A549 (cell line): ENCODE measurements at regions not wholly inside any gene's neighbourhood (a gene's known extent, or its start where the extent isn't known, plus 50 kb on each side); places are given as distances from the start of the nearest gene placed in this dataset.
A peak's percentile ranks its signal among the peaks of the same experiment; 100 is the strongest.

Experiments
- ATAC-seq, 2 experiments: fragments of 200-7000 bp in 1 of 2; fragments of >200 bp in 1 of 2; cut with Nextera tagmentation in 1 of 2; cut with Tn5 transposase in 1 of 2; 3 replicates each; pipeline versions ENCODE4 v1.8.0 to v1.9.1; 2018 to 2020; ENCODE audit warnings: mild to moderate bottlenecking in 1 of 2, moderate library complexity in 1 of 2
- CTCF ChIA-PET: fragments of 300-600 bp; sonication (Branson Sonifier 250); formaldehyde crosslinking; extraction: SDS; loops from one replicate; lab custom pipeline; 2021; ENCODE audit warnings: antibody characterized with exemption, inconsistent platforms; lab: Yijun Ruan, JAX
- POLR2A ChIA-PET: fragments of 350-600 bp; formaldehyde crosslinking; extraction: SDS; loops from one replicate; lab custom pipeline; 2021; ENCODE audit warnings: antibody characterized with exemption, inconsistent platforms; lab: Yijun Ruan, JAX
- DNase-seq, 2 experiments: peaks; one replicate each; pipeline versions ENCODE4 v3.0.0 to v3.0.0-alpha.2; 2011 to 2016; ENCODE audit warnings: low read depth in 1 of 2, low spot score in 1 of 2
- FAIRE-seq: peaks from 2 replicates; lab custom pipeline; 2011; peaks lifted over from hg19 to GRCh38; lab: Jason Lieb, UNC
- H3K27ac ChIP-seq, 2 experiments: fragments of >200 bp; sonication (Bioruptor Twin); formaldehyde crosslinking; 3 replicates each; pipeline ENCODE4 v1.5.1; 2016 to 2017
- H3K4me1 ChIP-seq: fragments of >200 bp; sonication (Bioruptor Twin); formaldehyde crosslinking; 3 replicates; pipeline ENCODE4 v1.6.1; 2016
- H3K4me2 ChIP-seq: fragments of >200 bp; sonication (Bioruptor Twin); formaldehyde crosslinking; 3 replicates; pipeline ENCODE4 v1.6.1; 2016
- H3K4me3 ChIP-seq: fragments of >200 bp; sonication (Bioruptor Twin); formaldehyde crosslinking; 3 replicates; pipeline ENCODE4 v1.5.1; 2016
- H3K9me3 ChIP-seq: fragments of >200 bp; sonication (Bioruptor Twin); formaldehyde crosslinking; 3 replicates; pipeline ENCODE4 v1.6.1; 2016
- BCL3 ChIP-seq: fragments of >200 bp; sonication (Bioruptor Twin); formaldehyde crosslinking; IDR thresholded peaks from 3 replicates; pipeline ENCODE4 v1.6.1; 2016
- BHLHE40 ChIP-seq: IDR thresholded peaks from 2 replicates; pipeline ENCODE4 v1.6.1; 2012; ENCODE audit warnings: low read depth, low read length, inconsistent platforms
- CHD4 ChIP-seq: fragments of 200-600 bp; sonication (generic); IDR thresholded peaks from 2 replicates; pipeline ENCODE4 v1.6.1; 2016; ENCODE audit warnings: antibody characterized with exemption, mild to moderate bottlenecking, borderline replicate concordance
- EHMT2 ChIP-seq: fragments of 200-600 bp; sonication (generic); IDR thresholded peaks from 2 replicates; pipeline ENCODE4 v1.6.1; 2016; ENCODE audit warnings: antibody characterized with exemption, low read depth, mild to moderate bottlenecking, moderate library complexity
- HEYL ChIP-seq: fragments of 250-450 bp; sonication (Bioruptor Pico); IDR thresholded peaks from 2 replicates; pipeline ENCODE4 v1.8.0; 2021; ENCODE audit warnings: mild to moderate bottlenecking, moderate library complexity
- HMGXB4 ChIP-seq: fragments of 250-450 bp; sonication (Bioruptor Pico); IDR thresholded peaks from 2 replicates; pipeline ENCODE4 v1.5.0; 2021; ENCODE audit warnings: mild to moderate bottlenecking, moderate library complexity, borderline replicate concordance
- HOXA7 ChIP-seq: fragments of 250-450 bp; sonication (Bioruptor Pico); IDR thresholded peaks from 2 replicates; pipeline ENCODE4 v1.5.0; 2020; ENCODE audit warnings: mild to moderate bottlenecking, moderate library complexity
- JUN ChIP-seq, 2 experiments: fragments of >200 bp; sonication (Bioruptor Twin); formaldehyde crosslinking; IDR thresholded peaks; 2 replicates in 1 of 2; 3 replicates in 1 of 2; pipeline ENCODE4 v1.6.1; 2016 to 2017
- MAFK ChIP-seq: fragments of 450-650 bp; IDR thresholded peaks from 2 replicates; pipeline ENCODE4 v1.6.1; 2014; ENCODE audit not compliant: partially characterized antibody
- MYC ChIP-seq: IDR thresholded peaks from 2 replicates; pipeline ENCODE4 v1.6.1; 2012; ENCODE audit warnings: mild to moderate bottlenecking, inconsistent platforms, low read length, improper control_type of control experiment, borderline replicate concordance
- NR3C1 ChIP-seq: fragments of >200 bp; sonication (Bioruptor Twin); formaldehyde crosslinking; IDR thresholded peaks from 3 replicates; pipeline ENCODE4 v1.6.1; 2017
- PHF8 ChIP-seq: fragments of 200-600 bp; sonication (generic); IDR thresholded peaks from 2 replicates; pipeline ENCODE4 v1.6.1; 2016; ENCODE audit warnings: low read depth, mild to moderate bottlenecking, antibody characterized with exemption, moderate library complexity, borderline replicate concordance
- RARB ChIP-seq: fragments of 250-450 bp; sonication (Bioruptor Pico); IDR thresholded peaks from 2 replicates; pipeline ENCODE4 v1.8.0; 2021; ENCODE audit warnings: mild to moderate bottlenecking, moderate library complexity
- REST ChIP-seq: fragments of 200-600 bp; sonication (generic); IDR thresholded peaks from 2 replicates; pipeline ENCODE4 v1.6.1; 2016; ENCODE audit warnings: antibody characterized with exemption, mild to moderate bottlenecking, moderate library complexity
- SREBF2 ChIP-seq: fragments of 450-650 bp; IDR thresholded peaks from 2 replicates; pipeline ENCODE4 v1.6.1; 2014; ENCODE audit warnings: mild to moderate bottlenecking, moderate library complexity
- TFCP2L1 ChIP-seq: fragments of 250-450 bp; sonication (Bioruptor Pico); IDR thresholded peaks from 2 replicates; pipeline ENCODE4 v1.5.0; 2021; ENCODE audit warnings: mild to moderate bottlenecking
- USF2 ChIP-seq: fragments of 450-650 bp; IDR thresholded peaks from 2 replicates; pipeline ENCODE4 v1.6.1; 2014; ENCODE audit warnings: antibody characterized with exemption
- ZSCAN20 ChIP-seq: fragments of 250-450 bp; sonication (Bioruptor Pico); IDR thresholded peaks from 2 replicates; pipeline ENCODE4 v1.8.0; 2022; ENCODE audit warnings: mild to moderate bottlenecking, moderate library complexity
- WGBS: methylation state at CpG from one replicate; pipeline ENCODE4 v1.1.6; 2017; ENCODE audit errors: missing lambda C conversion rate; 5-methylcytosine and 5-hydroxymethylcytosine counted together
- TF ChIP-seq, protein P1 (sequence below): fragments of >200 bp; sonication (Bioruptor Twin); formaldehyde crosslinking; IDR thresholded peaks from 3 replicates; pipeline ENCODE4 v1.5.1; 2016
- TF ChIP-seq, protein P2 (sequence below): IDR thresholded peaks from 2 replicates; pipeline ENCODE4 v1.6.1; 2012; ENCODE audit warnings: low read depth, borderline replicate concordance

DNA sequence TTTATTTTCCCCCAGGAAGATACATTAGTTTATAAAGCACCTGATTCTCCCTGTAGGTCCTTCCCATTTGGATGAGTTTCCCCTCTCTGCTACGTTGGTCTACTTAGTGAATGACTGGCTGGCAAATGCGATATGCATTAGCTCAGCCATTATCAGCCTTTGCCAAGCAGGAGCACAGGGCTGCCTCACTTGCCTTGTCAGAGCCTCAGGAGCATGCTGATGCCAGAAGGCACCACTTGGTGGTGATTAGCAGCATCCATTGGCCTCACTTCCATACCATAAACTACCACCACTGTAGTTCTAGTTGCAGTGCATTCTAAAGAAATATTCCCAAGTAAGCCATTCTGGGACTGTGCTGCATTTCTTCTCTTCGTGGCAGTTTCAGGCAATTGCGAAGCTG, 442.8 kb upstream of the CHST9 start:
- peak in 1 of 2 experiments; percentile 1 for DNase-seq
- no peak overlapping the region for H3K4me2 ChIP-seq
- no peak overlapping the region for H3K4me3 ChIP-seq
- TF ChIP-seq BHLHE40: no peak
- no peak for TF ChIP-seq RARB (CRISPR knock-in tag)
- no peak for TF ChIP-seq CHD4
- CTCF ChIA-PET: no interaction called here
- FAIRE-seq: no peak
- POLR2A ChIA-PET: no interaction called here
- no peak overlapping the region for H3K27ac ChIP-seq
- no peaks in the 10 kb centered on the region for H3K4me1 ChIP-seq
- H3K9me3 ChIP-seq: no peaks in the 10 kb centered on the region
- ATAC-seq: peak; percentile 34 to 53; a peak in 2 of 6 replicates
- 9% methylated on average over 4 of the region's 4 CpGs for WGBS

DNA sequence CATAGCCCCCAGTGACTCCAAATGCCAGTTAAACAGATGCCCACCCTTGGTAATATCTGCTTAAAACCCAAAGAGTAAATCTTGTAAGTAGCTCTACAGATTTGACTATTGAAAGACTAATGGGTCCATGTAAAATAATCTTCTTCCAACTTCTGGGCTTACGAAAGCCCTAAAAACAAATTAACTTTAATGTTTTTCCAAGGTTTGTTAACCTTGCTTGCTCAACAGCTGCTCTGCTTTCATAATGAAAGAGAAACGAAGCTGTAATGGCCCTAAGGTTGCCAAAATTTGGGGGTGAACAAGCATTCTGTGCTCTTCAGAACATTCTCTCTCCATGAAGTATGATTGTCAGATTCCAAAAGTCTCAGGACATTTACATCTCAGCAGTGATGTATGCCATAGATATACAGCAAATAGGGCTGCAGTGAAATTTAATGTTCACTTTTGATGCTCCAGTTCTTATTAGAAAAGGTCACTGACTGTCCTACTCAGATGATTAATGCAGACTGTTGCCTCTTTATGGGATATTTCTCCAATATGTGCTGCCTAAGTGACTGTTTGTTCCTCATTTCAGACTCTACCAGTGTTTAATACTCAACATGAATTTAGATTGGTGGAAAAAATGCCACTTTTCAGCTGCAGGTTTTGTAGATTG, 436.3 kb upstream of the CHST9 start:
- POLR2A ChIA-PET: no interaction called here
- Histone ChIP-seq H3K4me1 (no peaks in the 10 kb centered on the region), H3K9me3 (no peaks in the 10 kb centered on the region), H3K27ac (no peak overlapping the region), H3K4me3 (no peak overlapping the region), H3K4me2 (no peak overlapping the region)
- CTCF ChIA-PET: no interaction called here
- DNase-seq (no peak), ATAC-seq (no peak), FAIRE-seq (no peak)
- no peak for TF ChIP-seq MAFK
- no peak for TF ChIP-seq HEYL (CRISPR knock-in tag)
- TF ChIP-seq HMGXB4 (CRISPR knock-in tag): no peak
- TF ChIP-seq SREBF2: no peak
- TF ChIP-seq MYC: no peak
- TF ChIP-seq HOXA7: no peak
- no peak for TF ChIP-seq BCL3
- no peak for TF ChIP-seq JUN (IDR thresholded peaks at IDR 0.05)
- no peak for TF ChIP-seq CHD4
- TF ChIP-seq ZSCAN20 (CRISPR knock-in tag): no peak
- TF ChIP-seq, protein P1, sequence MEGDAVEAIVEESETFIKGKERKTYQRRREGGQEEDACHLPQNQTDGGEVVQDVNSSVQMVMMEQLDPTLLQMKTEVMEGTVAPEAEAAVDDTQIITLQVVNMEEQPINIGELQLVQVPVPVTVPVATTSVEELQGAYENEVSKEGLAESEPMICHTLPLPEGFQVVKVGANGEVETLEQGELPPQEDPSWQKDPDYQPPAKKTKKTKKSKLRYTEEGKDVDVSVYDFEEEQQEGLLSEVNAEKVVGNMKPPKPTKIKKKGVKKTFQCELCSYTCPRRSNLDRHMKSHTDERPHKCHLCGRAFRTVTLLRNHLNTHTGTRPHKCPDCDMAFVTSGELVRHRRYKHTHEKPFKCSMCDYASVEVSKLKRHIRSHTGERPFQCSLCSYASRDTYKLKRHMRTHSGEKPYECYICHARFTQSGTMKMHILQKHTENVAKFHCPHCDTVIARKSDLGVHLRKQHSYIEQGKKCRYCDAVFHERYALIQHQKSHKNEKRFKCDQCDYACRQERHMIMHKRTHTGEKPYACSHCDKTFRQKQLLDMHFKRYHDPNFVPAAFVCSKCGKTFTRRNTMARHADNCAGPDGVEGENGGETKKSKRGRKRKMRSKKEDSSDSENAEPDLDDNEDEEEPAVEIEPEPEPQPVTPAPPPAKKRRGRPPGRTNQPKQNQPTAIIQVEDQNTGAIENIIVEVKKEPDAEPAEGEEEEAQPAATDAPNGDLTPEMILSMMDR: no peak
- no peak for TF ChIP-seq TFCP2L1
- no peak for TF ChIP-seq NR3C1
- no peak for TF ChIP-seq USF2
- TF ChIP-seq, protein P2, sequence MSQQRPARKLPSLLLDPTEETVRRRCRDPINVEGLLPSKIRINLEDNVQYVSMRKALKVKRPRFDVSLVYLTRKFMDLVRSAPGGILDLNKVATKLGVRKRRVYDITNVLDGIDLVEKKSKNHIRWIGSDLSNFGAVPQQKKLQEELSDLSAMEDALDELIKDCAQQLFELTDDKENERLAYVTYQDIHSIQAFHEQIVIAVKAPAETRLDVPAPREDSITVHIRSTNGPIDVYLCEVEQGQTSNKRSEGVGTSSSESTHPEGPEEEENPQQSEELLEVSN: no peak
- no peak for TF ChIP-seq REST
- TF ChIP-seq EHMT2: no peak
- TF ChIP-seq PHF8: no peak
- WGBS: 35% methylated on average over 2 of the region's 2 CpGs
